ENCODE measurements at regions not wholly inside any gene's neighbourhood (a gene's known extent, or its start where the extent isn't known, plus 50 kb on each side); places are given as distances from the start of the nearest gene placed in this dataset.

GRCh38 chr2:120482334-120482733 is 136.4 kb downstream of the INHBB start:
- no peaks in the 10 kb centered on the region for H3K27me3 ChIP-seq
- 91% methylated on average over 9 of the region's 9 CpGs for WGBS (ENCODE audit: low lambda C conversion rate, missing lambda C conversion rate)
- TF ChIP-seq EZH2phosphoT487 (IDR thresholded peaks at IDR 0.05; ENCODE audit: low read depth, severe bottlenecking, unreplicated experiment) (no peak), EZH2 (IDR thresholded peaks at IDR 0.05; ENCODE audit: borderline replicate concordance) (no peak), CTCF (IDR thresholded peaks at IDR 0.05; ENCODE audit: poor library complexity) (no peak)

GRCh38 chr2:120483355-120483754 is 137.4 kb downstream of the INHBB start:
- Histone ChIP-seq H3K79me2 (no peaks in the 10 kb centered on the region), H3K9me2 (replicated peaks; ENCODE audit: insufficient read depth) (no peaks in the 10 kb centered on the region), H3K9me3 (ENCODE audit: low read depth) (no peaks in the 10 kb centered on the region), H3K27me3 (no peaks in the 10 kb centered on the region), H3K36me3 (replicated peaks; ENCODE audit: insufficient read depth, low read depth) (no peaks in the 10 kb centered on the region), H3K4me3 (no peak overlapping the region), H4K20me1 (ENCODE audit: insufficient read depth, poor library complexity, severe bottlenecking) (no peaks in the 10 kb centered on the region), H3K27ac (no peak overlapping the region), H2AFZ (no peak overlapping the region), H3K4me2 (no peak overlapping the region), H3K4me1 (ENCODE audit: insufficient read depth) (no peaks in the 10 kb centered on the region)
- no peak for TF ChIP-seq CTCF (IDR thresholded peaks at IDR 0.05; ENCODE audit: poor library complexity)
- WGBS (ENCODE audit: low lambda C conversion rate, missing lambda C conversion rate): 84% methylated on average over 5 of the region's 5 CpGs
- no peak for DNase-seq (ENCODE audit: low spot score)

More at GRCh38 chr2:120482334-120482733, 136.4 kb downstream of the INHBB start:
- no peak for DNase-seq (ENCODE audit: low spot score)
- no peak overlapping the region for H2AFZ ChIP-seq
- no peaks in the 10 kb centered on the region for H3K9me3 ChIP-seq (ENCODE audit: low read depth)
- no peak overlapping the region for H3K27ac ChIP-seq
- H3K4me2 ChIP-seq: no peak overlapping the region
- H3K79me2 ChIP-seq: no peaks in the 10 kb centered on the region
- no peaks in the 10 kb centered on the region for H3K36me3 ChIP-seq (replicated peaks; ENCODE audit: insufficient read depth, low read depth)
- H3K4me1 ChIP-seq (ENCODE audit: insufficient read depth): no peaks in the 10 kb centered on the region
- no peak overlapping the region for H3K4me3 ChIP-seq
- no peaks in the 10 kb centered on the region for H4K20me1 ChIP-seq (ENCODE audit: insufficient read depth, poor library complexity, severe bottlenecking)
- H3K9me2 ChIP-seq (replicated peaks; ENCODE audit: insufficient read depth): no peaks in the 10 kb centered on the region

GRCh38 chr2:120485096-120485495 is 139.2 kb downstream of the INHBB start:
- Histone ChIP-seq H2AFZ (no peak overlapping the region), H3K9me3 (ENCODE audit: low read depth) (no peaks in the 10 kb centered on the region)
- WGBS (ENCODE audit: low lambda C conversion rate, missing lambda C conversion rate): 98% methylated on average over 7 of the region's 7 CpGs

More at GRCh38 chr2:120485096-120485495, 139.2 kb downstream of the INHBB start:
- Histone ChIP-seq H3K4me2 (no peak overlapping the region), H3K4me3 (no peak overlapping the region), H3K27ac (no peak overlapping the region), H3K36me3 (replicated peaks; ENCODE audit: insufficient read depth, low read depth) (no peaks in the 10 kb centered on the region), H3K27me3 (no peaks in the 10 kb centered on the region), H3K9me2 (replicated peaks; ENCODE audit: insufficient read depth) (no peaks in the 10 kb centered on the region), H3K79me2 (no peaks in the 10 kb centered on the region), H4K20me1 (ENCODE audit: insufficient read depth, poor library complexity, severe bottlenecking) (no peaks in the 10 kb centered on the region), H3K4me1 (ENCODE audit: insufficient read depth) (no peaks in the 10 kb centered on the region)
- no peak for TF ChIP-seq EZH2 (IDR thresholded peaks at IDR 0.05; ENCODE audit: borderline replicate concordance)
- TF ChIP-seq CTCF (IDR thresholded peaks at IDR 0.05; ENCODE audit: poor library complexity): no peak
- TF ChIP-seq EZH2phosphoT487 (IDR thresholded peaks at IDR 0.05; ENCODE audit: low read depth, severe bottlenecking, unreplicated experiment): no peak
- no peak for DNase-seq (ENCODE audit: low spot score)

All from hepatocyte (in vitro differentiated cells).